AG10803 (cell line): ENCODE measurements at regions not wholly inside any gene's neighbourhood (a gene's known extent, or its start where the extent isn't known, plus 50 kb on each side); places are given as distances from the start of the nearest gene placed in this dataset.

Source experiments
- DNase-seq: peaks from one replicate; pipeline ENCODE4 v3.0.0; 2010; ENCODE audit warnings: low read depth
- H3K4me3 ChIP-seq: 2 replicates; pipeline ENCODE4 v1.5.1; 2011; ENCODE audit warnings: mild to moderate bottlenecking, low read length, control low read depth
- TF ChIP-seq, protein P1 (sequence below): conservative IDR thresholded peaks from 2 replicates; pipeline ENCODE4 v1.5.1; 2011; ENCODE audit warnings: mild to moderate bottlenecking, low read length, control low read depth, inconsistent platforms

DNA sequence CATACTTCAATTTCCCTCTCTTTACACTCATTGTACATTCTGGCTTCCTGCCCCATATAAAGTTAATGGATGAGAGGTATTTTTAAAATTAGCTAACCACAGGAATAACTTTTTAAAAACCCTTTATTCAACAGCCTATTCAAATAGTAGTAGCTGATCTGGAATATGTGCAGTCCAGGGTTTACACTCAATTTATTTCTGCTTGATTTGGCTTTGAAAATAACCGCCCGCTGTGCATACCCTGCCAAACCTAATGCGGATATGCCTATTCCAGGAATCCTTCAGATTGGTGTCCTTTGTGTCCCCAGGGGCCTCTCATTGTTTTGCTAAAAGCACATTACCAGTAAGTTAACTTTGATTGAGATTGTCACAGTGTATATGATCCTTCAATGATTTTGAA is 1686.2 kb downstream of the PLA2G4A start:
- TF ChIP-seq, protein P1, sequence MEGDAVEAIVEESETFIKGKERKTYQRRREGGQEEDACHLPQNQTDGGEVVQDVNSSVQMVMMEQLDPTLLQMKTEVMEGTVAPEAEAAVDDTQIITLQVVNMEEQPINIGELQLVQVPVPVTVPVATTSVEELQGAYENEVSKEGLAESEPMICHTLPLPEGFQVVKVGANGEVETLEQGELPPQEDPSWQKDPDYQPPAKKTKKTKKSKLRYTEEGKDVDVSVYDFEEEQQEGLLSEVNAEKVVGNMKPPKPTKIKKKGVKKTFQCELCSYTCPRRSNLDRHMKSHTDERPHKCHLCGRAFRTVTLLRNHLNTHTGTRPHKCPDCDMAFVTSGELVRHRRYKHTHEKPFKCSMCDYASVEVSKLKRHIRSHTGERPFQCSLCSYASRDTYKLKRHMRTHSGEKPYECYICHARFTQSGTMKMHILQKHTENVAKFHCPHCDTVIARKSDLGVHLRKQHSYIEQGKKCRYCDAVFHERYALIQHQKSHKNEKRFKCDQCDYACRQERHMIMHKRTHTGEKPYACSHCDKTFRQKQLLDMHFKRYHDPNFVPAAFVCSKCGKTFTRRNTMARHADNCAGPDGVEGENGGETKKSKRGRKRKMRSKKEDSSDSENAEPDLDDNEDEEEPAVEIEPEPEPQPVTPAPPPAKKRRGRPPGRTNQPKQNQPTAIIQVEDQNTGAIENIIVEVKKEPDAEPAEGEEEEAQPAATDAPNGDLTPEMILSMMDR: no peak
- no peak overlapping the region for H3K4me3 ChIP-seq
- DNase-seq: no peak

DNA sequence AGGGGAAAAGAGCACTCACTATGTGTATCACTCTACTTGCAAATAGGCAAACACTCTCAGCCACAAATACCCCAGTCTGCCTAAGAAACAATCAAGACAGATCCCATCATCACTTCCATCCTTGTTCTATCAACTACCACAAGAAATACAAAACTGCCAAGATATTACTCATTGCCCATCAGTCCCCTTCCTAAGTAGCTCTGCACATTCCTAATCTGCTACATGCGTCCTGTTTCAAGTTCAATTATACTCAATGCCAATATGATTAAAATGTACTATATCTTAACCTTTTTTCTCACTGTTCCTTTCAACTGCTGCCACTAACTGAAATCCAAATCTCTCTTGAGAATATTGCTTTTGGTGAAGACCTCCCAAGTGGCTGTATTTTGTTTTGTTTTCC is 1688.4 kb downstream of the PLA2G4A start:
- no peak overlapping the region for H3K4me3 ChIP-seq
- DNase-seq: no peak
- TF ChIP-seq, protein P1: no peak

DNA sequence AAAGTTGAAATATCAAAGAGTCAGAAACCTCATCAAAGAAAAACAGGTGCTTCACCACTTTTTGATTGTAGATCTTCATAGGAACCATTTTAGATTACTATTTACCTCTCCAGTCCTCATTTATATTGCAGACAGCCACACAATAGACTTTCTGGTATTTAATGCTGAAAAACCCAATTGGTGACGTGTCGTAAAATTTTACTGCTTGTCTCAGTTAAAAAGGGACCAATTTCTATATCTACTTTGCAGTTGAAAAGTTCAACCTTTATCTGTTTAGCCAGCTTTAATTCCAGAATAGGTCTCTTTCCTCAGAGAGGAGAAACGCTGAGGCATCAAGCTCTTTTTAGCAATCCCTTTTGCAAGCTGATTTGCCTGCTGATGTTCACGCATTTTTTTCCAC is 1722.4 kb downstream of the PLA2G4A start:
- TF ChIP-seq, protein P1: no peak
- no peak for DNase-seq
- H3K4me3 ChIP-seq: no peak overlapping the region

DNA sequence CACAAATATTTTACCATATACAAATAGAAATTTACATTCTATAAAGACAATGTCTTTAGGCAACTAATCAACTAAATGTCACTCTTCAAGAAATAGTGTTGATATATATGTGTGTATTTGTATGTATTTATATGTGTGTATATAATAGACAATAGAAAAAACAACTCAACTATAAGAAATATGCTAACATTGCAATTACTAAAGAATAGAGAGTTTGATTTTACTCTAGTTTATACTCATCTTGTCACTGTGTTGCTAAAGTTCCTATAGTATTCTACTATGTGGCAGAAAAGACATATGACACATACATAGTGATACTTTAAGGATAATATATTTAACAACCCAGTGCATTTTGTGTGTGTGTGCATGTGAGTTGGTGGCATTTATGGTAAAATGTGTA is 1728.3 kb downstream of the PLA2G4A start:
- TF ChIP-seq, protein P1: no peak
- H3K4me3 ChIP-seq: no peak overlapping the region
- DNase-seq: no peak

DNA sequence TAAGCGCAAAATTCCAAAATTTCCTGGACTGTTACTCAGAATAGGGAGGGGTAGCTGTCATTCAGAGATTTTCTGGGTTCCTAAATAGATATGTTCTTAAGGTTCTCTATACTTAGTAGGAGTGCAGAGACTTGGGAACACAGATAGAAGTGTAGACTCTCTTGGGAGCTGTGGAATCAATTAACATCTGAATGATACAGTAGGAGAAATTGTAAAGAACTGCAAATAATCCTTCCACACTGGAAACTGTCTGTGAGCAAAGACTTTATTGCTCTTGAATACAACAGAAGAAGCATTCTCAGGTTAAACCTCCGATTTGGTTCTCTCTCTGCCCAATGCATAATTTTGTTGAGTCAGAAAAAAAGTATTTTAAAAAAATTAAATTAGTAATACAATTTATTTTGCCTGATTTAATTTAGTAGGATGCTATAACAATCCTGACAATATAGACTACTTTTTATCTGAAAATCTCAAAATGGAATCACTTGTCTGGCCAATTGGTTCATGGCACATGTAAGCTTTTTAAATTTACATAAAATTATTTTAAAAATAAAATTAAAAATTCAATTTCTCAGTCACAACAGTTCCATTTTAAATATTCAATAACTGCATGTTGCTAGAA is 1754.3 kb downstream of the PLA2G4A start:
- H3K4me3 ChIP-seq: no peak overlapping the region
- no peak for DNase-seq
- TF ChIP-seq, protein P1: no peak

DNA sequence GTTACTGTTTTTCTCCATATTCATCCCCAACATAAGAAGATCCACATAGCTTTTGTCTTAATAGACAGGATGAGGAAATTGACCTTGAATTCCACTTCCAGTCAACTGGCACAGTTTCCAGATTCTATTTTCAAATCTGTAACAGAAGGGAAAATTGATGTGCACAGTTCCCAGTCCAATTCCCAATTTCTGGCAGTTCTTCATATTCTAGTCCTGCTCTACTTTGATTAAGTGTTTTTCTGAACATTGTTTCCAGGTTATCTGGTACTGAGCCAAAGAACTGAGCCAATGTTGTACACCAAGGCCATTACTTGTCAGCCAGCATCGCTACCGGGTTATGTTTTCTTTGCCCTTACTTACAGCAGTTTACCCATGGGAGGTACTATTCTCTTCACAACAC is 1755.4 kb downstream of the PLA2G4A start:
- TF ChIP-seq, protein P1: no peak
- DNase-seq: no peak
- no peak overlapping the region for H3K4me3 ChIP-seq

DNA sequence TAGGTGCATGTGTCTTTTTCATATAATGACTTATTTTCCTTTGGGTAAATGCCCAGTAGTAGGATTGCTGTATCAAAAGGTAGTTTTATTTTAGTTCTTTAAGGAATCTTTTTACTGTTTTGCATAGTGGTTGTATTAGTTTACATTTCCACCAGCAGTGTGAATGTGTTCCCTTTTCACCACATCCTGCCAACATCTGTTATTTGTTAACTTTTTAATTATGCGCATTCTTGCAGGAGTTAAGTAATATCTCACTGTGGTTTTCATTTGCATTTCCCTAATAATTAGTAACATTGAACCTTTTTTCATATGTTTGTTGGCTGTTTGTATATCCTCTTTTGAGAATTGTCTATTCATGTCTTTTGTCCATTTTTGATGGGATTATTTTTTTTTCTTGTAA is 1761.9 kb downstream of the PLA2G4A start:
- no peak for DNase-seq
- TF ChIP-seq, protein P1: no peak
- no peak overlapping the region for H3K4me3 ChIP-seq
